Activated CD4-positive, alpha-beta T cell treated with anti-CD3 and anti-CD28 coated beads for 36 hours (primary cell): ENCODE measurements at regions not wholly inside any gene's neighbourhood (a gene's known extent, or its start where the extent isn't known, plus 50 kb on each side); places are given as distances from the start of the nearest gene placed in this dataset.
"Not testable (repeated sequence)": the region's sequence is repeated elsewhere in the genome, so short reads cannot be mapped to it uniquely, and the experiment has no call there.

Experiments used
- ATAC-seq: fragments of 200-7000 bp; cut with Tn5 transposase; one replicate; pipeline ENCODE4 v1.10.0; 2021; ENCODE audit warnings: mild to moderate bottlenecking, moderate library complexity
- CTCF ChIA-PET: fragments of 350-600 bp; sonication (Branson Sonifier 250); formaldehyde crosslinking; loops from one replicate; lab custom pipeline; 2021; ENCODE audit warnings: antibody characterized with exemption; lab: Charles Lee
- POLR2A ChIA-PET: fragments of 350-600 bp; sonication (Branson Sonifier 250); formaldehyde crosslinking; loops from one replicate; lab custom pipeline; 2021; ENCODE audit warnings: antibody characterized with exemption, inconsistent platforms; lab: Charles Lee
- DNase-seq: peaks from one replicate; pipeline ENCODE4 v3.0.0-alpha.2; 2020
- H3K27ac Mint-ChIP-seq: one replicate; pipeline ENCODE4 v1.8.0; 2021; ENCODE audit warnings: mixed read lengths
- H3K27me3 Mint-ChIP-seq: one replicate; pipeline ENCODE4 v1.8.0; 2021; ENCODE audit warnings: mixed read lengths
- H3K36me3 Mint-ChIP-seq: one replicate; pipeline ENCODE4 v1.8.0; 2021; ENCODE audit warnings: low read depth, mixed read lengths
- H3K4me1 Mint-ChIP-seq: one replicate; pipeline ENCODE4 v1.8.0; 2021; ENCODE audit warnings: mixed read lengths
- H3K4me3 Mint-ChIP-seq: one replicate; pipeline ENCODE4 v1.8.0; 2021; ENCODE audit warnings: mild to moderate bottlenecking, moderate library complexity, mixed read lengths
- H3K9me3 Mint-ChIP-seq: one replicate; pipeline ENCODE4 v1.8.0; 2021; ENCODE audit warnings: low read depth, mixed read lengths
- intact Hi-C, 2 experiments: fragments of 100-400 bp; cut with DNase I in 1 of 2; cut with micrococcal nuclease in 1 of 2; formaldehyde crosslinking; loops; one replicate each; pipeline versions ENCODE4 v1.14.2 to v1.15.1; 2022 to 2024; cut with DNase I, micrococcal nuclease

DNA sequence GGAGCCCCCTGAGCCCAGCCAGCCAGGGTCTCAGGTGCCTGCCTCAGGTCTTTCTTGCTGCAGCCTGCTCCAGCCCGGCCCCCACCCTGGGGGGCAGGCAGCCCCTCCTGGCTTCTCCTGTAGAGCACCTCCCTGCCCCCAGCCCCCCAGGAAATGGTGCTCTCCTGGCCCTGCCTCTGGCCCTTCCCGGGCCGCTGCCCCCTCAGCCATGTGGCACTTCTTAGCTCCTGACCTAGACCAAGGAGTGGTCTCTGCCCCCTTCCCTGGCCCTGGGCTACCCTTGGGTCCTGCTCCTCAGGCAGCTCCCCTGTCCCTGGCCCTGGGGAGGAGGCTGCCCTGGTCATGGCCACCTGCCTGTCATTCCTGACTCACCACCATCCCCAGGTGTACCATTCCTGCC is 82.0 kb upstream of the ANKRD28 start:
- POLR2A ChIA-PET, intact Hi-C loops, CTCF ChIA-PET, H3K4me1 Mint-ChIP-seq, H3K9me3 Mint-ChIP-seq, H3K4me3 Mint-ChIP-seq, DNase-seq, ATAC-seq, H3K27me3 Mint-ChIP-seq, H3K36me3 Mint-ChIP-seq, H3K27ac Mint-ChIP-seq: not testable (repeated sequence)

DNA sequence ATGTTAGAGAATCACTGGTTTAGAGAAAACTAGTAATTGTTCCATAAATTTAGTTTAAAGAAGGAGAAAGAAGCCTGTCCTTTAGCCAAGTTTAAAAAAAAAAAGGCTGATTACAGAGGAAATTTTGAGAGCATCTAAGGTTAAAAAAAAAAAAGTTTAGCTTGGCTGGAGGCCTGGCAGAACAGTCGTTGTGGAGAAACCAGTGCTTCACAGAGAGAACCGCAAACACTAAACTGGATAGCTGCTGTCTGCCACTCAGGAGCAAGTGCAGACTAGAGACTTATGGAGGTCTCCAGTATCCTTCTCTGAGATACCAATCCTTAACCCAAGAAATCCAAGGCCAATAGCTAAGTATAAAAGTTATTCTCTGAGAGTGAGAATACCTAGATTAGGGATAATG is 84.8 kb upstream of the ANKRD28 start:
- DNase-seq (no peak), ATAC-seq (no peak)
- H3K27me3 Mint-ChIP-seq = no peaks in the 10 kb centered on the region
- ChIA-PET CTCF (interaction anchor here (0.7 to 1.1 kb wide), 3 partner anchors 32 to 319 kb away, joined by 3 to 4 read pairs (median 3); no protein-coding TSS in a partner anchor), POLR2A (interaction anchor here (0.6 kb wide), 2 partner anchors 20 to 281 kb away, joined by 3 read pairs; no protein-coding TSS in a partner anchor)
- intact Hi-C loops = no loop called here
- peaks cover 2% of the 10 kb centered on the region for H3K36me3 Mint-ChIP-seq
- H3K4me3 Mint-ChIP-seq = no peak overlapping the region
- H3K4me1 Mint-ChIP-seq = no peaks in the 10 kb centered on the region
- H3K9me3 Mint-ChIP-seq = peaks cover 7% of the 10 kb centered on the region
- no peak overlapping the region for H3K27ac Mint-ChIP-seq

GRCh38 chr3:15884132-15884531 is 86.4 kb upstream of the ANKRD28 start:
- ATAC-seq (no peak), DNase-seq (no peak)
- intact Hi-C loops = no loop called here
- CTCF ChIA-PET = no interaction called here
- Mint-ChIP-seq H3K36me3 (no peaks in the 10 kb centered on the region), H3K9me3 (peaks cover 7% of the 10 kb centered on the region), H3K4me3 (no peak overlapping the region), H3K27ac (no peak overlapping the region), H3K4me1 (no peaks in the 10 kb centered on the region), H3K27me3 (peaks cover 2% of the 10 kb centered on the region)
- POLR2A ChIA-PET = no interaction called here

GRCh38 chr3:15886521-15886920 is 88.7 kb upstream of the ANKRD28 start:
- CTCF ChIA-PET = interaction anchor here (0.9 kb wide), 1 partner anchor 178 kb away, joined by 3 read pairs; no protein-coding TSS in a partner anchor
- no peak for ATAC-seq
- intact Hi-C loops = no loop called here
- Mint-ChIP-seq H3K36me3 (no peaks in the 10 kb centered on the region), H3K4me1 (no peaks in the 10 kb centered on the region), H3K4me3 (no peak overlapping the region), H3K27me3 (peaks cover 2% of the 10 kb centered on the region), H3K27ac (no peak overlapping the region), H3K9me3 (peaks cover 7% of the 10 kb centered on the region)
- POLR2A ChIA-PET = no interaction called here
- DNase-seq = no peak

- H3K27me3 Mint-ChIP-seq = peaks cover 2% of the 10 kb centered on the region
- POLR2A ChIA-PET = no interaction called here
These were observed 89.5 kb upstream of the ANKRD28 start for GRCh38 chr3:15887261-15887660.

DNA sequence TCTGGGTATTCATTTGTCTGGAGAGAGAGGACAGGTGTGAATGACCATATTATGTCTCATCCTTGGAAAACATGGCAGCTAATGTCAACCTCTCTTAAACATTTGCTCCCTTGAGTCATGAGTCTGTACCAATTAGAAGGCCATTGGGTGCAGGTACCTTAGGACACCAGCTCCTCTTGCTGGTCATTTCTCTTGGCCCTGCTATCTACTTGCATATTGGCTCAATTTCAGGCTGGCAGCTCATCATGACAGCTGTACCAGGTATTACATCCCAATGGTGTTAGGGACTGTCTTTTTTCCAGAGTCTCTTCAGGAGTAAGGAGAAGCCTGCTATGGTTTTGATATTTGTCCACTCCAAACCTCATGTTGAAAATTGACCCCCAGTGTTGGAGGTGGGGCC is 92.2 kb upstream of the ANKRD28 start:
- Mint-ChIP-seq H3K4me1 (no peaks in the 10 kb centered on the region), H3K4me3 (no peak overlapping the region), H3K9me3 (peaks cover 7% of the 10 kb centered on the region), H3K27me3 (peaks cover 2% of the 10 kb centered on the region), H3K36me3 (no peaks in the 10 kb centered on the region), H3K27ac (no peak overlapping the region)
- CTCF ChIA-PET = no interaction called here
- no peak for DNase-seq
- POLR2A ChIA-PET = no interaction called here
- intact Hi-C loops = no loop called here
- no peak for ATAC-seq

More at GRCh38 chr3:15887261-15887660, 89.5 kb upstream of the ANKRD28 start:
- peaks cover 7% of the 10 kb centered on the region for H3K9me3 Mint-ChIP-seq
- CTCF ChIA-PET = no interaction called here
- ATAC-seq (no peak), DNase-seq (no peak)
- H3K36me3 Mint-ChIP-seq = no peaks in the 10 kb centered on the region
- H3K27ac Mint-ChIP-seq = no peak overlapping the region
- no peak overlapping the region for H3K4me3 Mint-ChIP-seq
- no peaks in the 10 kb centered on the region for H3K4me1 Mint-ChIP-seq
- intact Hi-C loops = no loop called here

GRCh38 chr3:15892311-15893227 is 94.8 kb upstream of the ANKRD28 start:
- H3K27ac Mint-ChIP-seq = no peak overlapping the region
- ChIA-PET CTCF (interaction anchor here (0.8 kb wide), 1 partner anchor 16 kb away, joined by 3 read pairs; no protein-coding TSS in a partner anchor), POLR2A (no interaction called here)
- DNase-seq (no peak), ATAC-seq (no peak)
- intact Hi-C loops = no loop called here
- no peaks in the 10 kb centered on the region for H3K9me3 Mint-ChIP-seq
- H3K4me1 Mint-ChIP-seq = peaks cover 3% of the 10 kb centered on the region
- no peak overlapping the region for H3K4me3 Mint-ChIP-seq
- H3K27me3 Mint-ChIP-seq = peaks cover 2% of the 10 kb centered on the region
- no peaks in the 10 kb centered on the region for H3K36me3 Mint-ChIP-seq

DNA sequence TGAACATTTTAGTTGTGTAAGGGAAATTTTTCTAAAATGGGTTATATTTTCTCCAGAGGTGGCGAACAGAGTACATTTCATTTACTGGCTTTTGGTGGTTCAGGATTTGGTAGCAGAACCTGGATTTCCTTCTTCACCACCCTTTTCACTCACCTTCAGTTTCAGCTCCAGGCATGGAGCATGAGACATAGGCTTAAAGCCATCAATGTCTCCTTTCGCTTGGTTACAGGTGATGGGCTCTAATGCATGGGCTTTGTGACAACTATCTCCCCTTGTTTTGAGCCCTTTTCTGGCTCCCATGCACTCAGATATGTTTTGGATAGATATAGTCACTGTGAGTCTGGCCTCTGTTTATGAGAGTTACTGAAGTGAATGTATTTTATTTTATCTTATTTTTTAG is 96.6 kb upstream of the ANKRD28 start:
- intact Hi-C loops = no loop called here
- Mint-ChIP-seq H3K4me3 (no peak overlapping the region), H3K27me3 (no peaks in the 10 kb centered on the region), H3K36me3 (no peaks in the 10 kb centered on the region), H3K9me3 (no peaks in the 10 kb centered on the region), H3K4me1 (peaks cover 3% of the 10 kb centered on the region), H3K27ac (no peak overlapping the region)
- ChIA-PET POLR2A (no interaction called here), CTCF (no interaction called here)
- ATAC-seq (no peak), DNase-seq (no peak)

- CTCF ChIA-PET = interaction anchor here (0.7 kb wide), 1 partner anchor 21 kb away, joined by 3 read pairs; no protein-coding TSS in a partner anchor
- H3K9me3 Mint-ChIP-seq = no peaks in the 10 kb centered on the region
- peak; percentile 44 for ATAC-seq
- no peaks in the 10 kb centered on the region for H3K36me3 Mint-ChIP-seq
- no peak overlapping the region for H3K4me3 Mint-ChIP-seq
- peaks cover 3% of the 10 kb centered on the region for H3K4me1 Mint-ChIP-seq
- DNase-seq = no peak
- H3K27me3 Mint-ChIP-seq = no peaks in the 10 kb centered on the region
- intact Hi-C loops = no loop called here
- POLR2A ChIA-PET = no interaction called here
- no peak overlapping the region for H3K27ac Mint-ChIP-seq
These were observed 98.7 kb upstream of the ANKRD28 start for GRCh38 chr3:15896500-15896899.

GRCh38 chr3:15899388-15899787 is 101.6 kb upstream of the ANKRD28 start:
- intact Hi-C loops = no loop called here
- no peak overlapping the region for H3K27ac Mint-ChIP-seq
- H3K4me1 Mint-ChIP-seq = peaks cover 3% of the 10 kb centered on the region
- H3K9me3 Mint-ChIP-seq = no peaks in the 10 kb centered on the region
- H3K36me3 Mint-ChIP-seq = no peaks in the 10 kb centered on the region
- no peak overlapping the region for H3K4me3 Mint-ChIP-seq
- CTCF ChIA-PET = no interaction called here
- no peak for DNase-seq
- no peaks in the 10 kb centered on the region for H3K27me3 Mint-ChIP-seq
- no peak for ATAC-seq
- POLR2A ChIA-PET = no interaction called here

- DNase-seq (no peak), ATAC-seq (no peak)
- Mint-ChIP-seq H3K4me1 (no peaks in the 10 kb centered on the region), H3K27me3 (no peaks in the 10 kb centered on the region), H3K4me3 (no peak overlapping the region), H3K36me3 (no peaks in the 10 kb centered on the region), H3K27ac (no peak overlapping the region), H3K9me3 (no peaks in the 10 kb centered on the region)
- ChIA-PET CTCF (no interaction called here), POLR2A (no interaction called here)
- intact Hi-C loops = no loop called here
These were observed 105.4 kb upstream of the ANKRD28 start for GRCh38 chr3:15903164-15903563.
